Pancreas (tissue), 10 donors: ENCODE measurements at regions not wholly inside any gene's neighbourhood (a gene's known extent, or its start where the extent isn't known, plus 50 kb on each side); places are given as distances from the start of the nearest gene placed in this dataset.

Experiments
- ATAC-seq, 4 donors: fragments of 200-7000 bp; cut with Tn5 transposase; one replicate each; pipeline versions ENCODE4 v1.8.0 to v1.9.1; 2020; ENCODE audit warnings: mild to moderate bottlenecking in 4 of 4, moderate library complexity in 4 of 4
- DNase-seq, 6 donors: peaks; one replicate each; pipeline ENCODE4 v3.0.0-alpha.2; 2020
- FAIRE-seq: peaks from 2 replicates; lab custom pipeline; 2012; peaks lifted over from hg19 to GRCh38; lab: Jason Lieb, UNC
- H3K27ac ChIP-seq, 4 donors: fragments of 200-600 bp; sonication (generic); 1 replicate in 3 of 4; 2 replicates in 1 of 4; pipeline versions ENCODE4 v1.5.0 to v1.8.0; 2020
- H3K27me3 ChIP-seq, 4 donors: fragments of 200-600 bp; one replicate each; pipeline ENCODE4 v1.8.0; 2021
- H3K36me3 ChIP-seq, 3 donors: fragments of 200-600 bp; sonication (generic) in 1 of 3; one replicate each; pipeline versions ENCODE4 v1.5.0 to v1.8.0; 2020 to 2021
- H3K4me1 ChIP-seq, 3 donors: fragments of 200-600 bp; one replicate each; pipeline ENCODE4 v1.8.0; 2021
- H3K4me3 ChIP-seq, 4 donors: fragments of 200-600 bp; sonication (generic) in 2 of 4; one replicate each; pipeline versions ENCODE4 v1.5.0 to v1.8.0; 2020 to 2021
- H3K9me3 ChIP-seq, 4 donors: fragments of 200-600 bp; one replicate each; pipeline ENCODE4 v1.8.0; 2021
- WGBS, 2 donors: extraction: QIAGEN DNeasy Blood & Tissue Kit; methylation state at CpG; one replicate each; pipeline ENCODE4 v1.1.7; 2013; 5-methylcytosine and 5-hydroxymethylcytosine counted together
- intact Hi-C, 3 donors: fragments of 100-400 bp; cut with DNase I; formaldehyde crosslinking; loops; one replicate each; pipeline versions ENCODE4 v1.11.1 to v1.14.2; 2022
- TF ChIP-seq, protein P1 (sequence below), 4 donors: fragments of 200-600 bp; sonication (generic) in 3 of 4; IDR thresholded peaks; one replicate each; pipeline versions ENCODE4 v1.5.0 to v1.8.0; 2021; ENCODE audit warnings: antibody characterized with exemption in 4 of 4
- donor health status: healthy with polysubstance abuse.
- donor health status: DM: no; HTN: no; CAD: no; lungs with moderate emphysema.
- donor health status: DM: no; HTN: no; CAD: no.
- donor health status: control.
- donor health status: control.
- donor health status: Bipolar disorder and iron deficiency.
- donor health status: DM: yes; HTN: yes; CAD: no.
- donor health status: DM: no; HTN: no; CAD: no.
- donor health status: DM: no; HTN: no; CAD: no.
- donor health status: DM: yes; HTN: yes; CAD: no.

DNA sequence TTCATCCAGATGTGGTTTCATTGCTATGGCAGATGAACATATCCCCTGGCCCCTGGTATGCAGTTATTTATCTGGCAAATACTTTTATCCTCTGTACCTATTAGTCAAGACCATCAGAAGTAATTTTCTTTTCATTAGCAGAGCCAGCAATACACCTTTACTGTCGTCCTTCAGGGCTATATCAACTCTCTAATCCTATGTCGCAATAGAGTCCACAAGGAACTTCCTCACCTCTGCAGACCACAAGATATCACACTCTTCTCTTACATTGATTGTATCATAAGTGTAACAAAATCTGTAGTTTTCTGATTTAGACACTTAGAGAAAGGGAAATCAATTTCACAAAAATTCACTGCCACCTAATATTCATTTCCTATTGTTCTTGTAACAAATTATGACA is 252.9 kb upstream of the DCC start:
- H3K4me1 ChIP-seq = no peaks in the 10 kb centered on the region
- FAIRE-seq = no peak
- intact Hi-C loops = no loop called here
- H3K4me3 ChIP-seq = no peak overlapping the region
- H3K36me3 ChIP-seq = no peaks in the 10 kb centered on the region
- no peak for DNase-seq
- no peak overlapping the region for H3K27ac ChIP-seq
- H3K9me3 ChIP-seq = no peaks in the 10 kb centered on the region
- TF ChIP-seq, protein P1, sequence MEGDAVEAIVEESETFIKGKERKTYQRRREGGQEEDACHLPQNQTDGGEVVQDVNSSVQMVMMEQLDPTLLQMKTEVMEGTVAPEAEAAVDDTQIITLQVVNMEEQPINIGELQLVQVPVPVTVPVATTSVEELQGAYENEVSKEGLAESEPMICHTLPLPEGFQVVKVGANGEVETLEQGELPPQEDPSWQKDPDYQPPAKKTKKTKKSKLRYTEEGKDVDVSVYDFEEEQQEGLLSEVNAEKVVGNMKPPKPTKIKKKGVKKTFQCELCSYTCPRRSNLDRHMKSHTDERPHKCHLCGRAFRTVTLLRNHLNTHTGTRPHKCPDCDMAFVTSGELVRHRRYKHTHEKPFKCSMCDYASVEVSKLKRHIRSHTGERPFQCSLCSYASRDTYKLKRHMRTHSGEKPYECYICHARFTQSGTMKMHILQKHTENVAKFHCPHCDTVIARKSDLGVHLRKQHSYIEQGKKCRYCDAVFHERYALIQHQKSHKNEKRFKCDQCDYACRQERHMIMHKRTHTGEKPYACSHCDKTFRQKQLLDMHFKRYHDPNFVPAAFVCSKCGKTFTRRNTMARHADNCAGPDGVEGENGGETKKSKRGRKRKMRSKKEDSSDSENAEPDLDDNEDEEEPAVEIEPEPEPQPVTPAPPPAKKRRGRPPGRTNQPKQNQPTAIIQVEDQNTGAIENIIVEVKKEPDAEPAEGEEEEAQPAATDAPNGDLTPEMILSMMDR (IDR thresholded peaks at IDR 0.05) = no peak
- no peak for ATAC-seq
- H3K27me3 ChIP-seq = no peaks in the 10 kb centered on the region
- 51 to 60% methylated on average over 2 of the region's 2 CpGs for WGBS, 2 donors

DNA sequence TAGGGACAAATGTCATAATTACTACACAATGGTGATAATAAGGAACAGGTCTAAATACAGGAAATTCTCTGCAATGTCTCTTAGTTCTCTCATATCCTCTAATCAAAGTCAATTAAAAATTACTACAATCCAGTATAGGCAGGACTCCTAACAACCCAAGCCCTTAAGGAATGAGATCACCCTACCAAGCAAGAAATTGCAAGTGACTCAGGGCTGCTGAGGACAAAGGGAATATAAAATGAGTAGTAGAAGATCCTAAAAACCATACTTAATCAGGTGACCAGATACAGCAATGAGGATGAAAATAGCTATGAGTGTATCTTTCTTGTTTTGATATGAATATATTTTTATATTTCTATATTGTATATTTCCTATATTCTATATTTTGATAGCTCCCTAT is 250.0 kb upstream of the DCC start:
- no peak for ATAC-seq
- intact Hi-C loops = no loop called here
- Histone ChIP-seq H3K9me3 (no peaks in the 10 kb centered on the region), H3K27me3 (no peaks in the 10 kb centered on the region), H3K27ac (no peak overlapping the region), H3K36me3 (no peaks in the 10 kb centered on the region), H3K4me1 (no peaks in the 10 kb centered on the region), H3K4me3 (no peak overlapping the region)
- TF ChIP-seq, protein P1 (IDR thresholded peaks at IDR 0.05) = no peak
- no peak for FAIRE-seq
- no peak for DNase-seq

DNA sequence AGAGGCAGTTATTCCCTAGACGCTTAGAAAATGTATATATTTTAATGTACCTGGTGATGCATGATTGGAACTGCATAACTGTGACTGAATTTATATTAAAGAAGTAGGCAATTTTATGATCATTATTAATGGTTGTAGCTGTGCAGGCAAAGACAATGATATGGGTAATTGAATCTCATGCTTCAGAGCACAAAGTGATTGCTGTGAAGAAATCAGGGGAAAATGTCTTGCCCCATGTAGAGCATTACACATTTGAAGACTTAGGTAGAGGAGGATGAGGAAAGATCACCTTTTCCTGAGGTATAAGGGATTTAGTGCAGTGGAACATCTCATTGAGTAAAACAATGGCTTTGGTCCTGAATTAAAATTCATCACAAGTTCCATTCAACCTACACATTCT is 246.8 kb upstream of the DCC start:
- TF ChIP-seq, protein P1 (IDR thresholded peaks at IDR 0.05) = no peak
- Histone ChIP-seq H3K4me1 (no peaks in the 10 kb centered on the region), H3K9me3 (no peaks in the 10 kb centered on the region), H3K36me3 (no peaks in the 10 kb centered on the region), H3K27ac (no peak overlapping the region), H3K4me3 (no peak overlapping the region), H3K27me3 (no peaks in the 10 kb centered on the region)
- ATAC-seq = no peak
- WGBS, 2 donors = 71 to 78% methylated on average over 1 of the region's 1 CpG
- no peak for FAIRE-seq
- DNase-seq = no peak
- intact Hi-C loops = no loop called here

DNA sequence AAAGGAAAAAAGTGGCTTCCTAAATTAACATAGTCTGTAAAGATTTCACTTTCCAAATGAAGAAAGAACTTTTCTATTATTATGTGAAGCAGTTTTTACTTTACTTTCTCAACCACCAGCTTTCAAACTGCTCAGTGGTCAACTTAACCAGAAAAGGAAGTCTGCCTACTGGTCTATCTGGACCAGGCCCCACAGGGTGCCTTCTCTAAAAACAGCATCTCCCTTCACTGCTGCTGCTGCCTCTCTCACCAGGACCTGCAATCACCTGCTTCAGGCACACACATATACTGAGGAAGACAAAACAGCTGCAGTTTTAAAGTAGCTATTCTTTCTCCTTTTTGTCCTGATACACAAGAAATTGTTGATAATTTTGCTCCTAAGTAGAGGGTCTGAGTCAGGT is 221.3 kb upstream of the DCC start:
- no peak for DNase-seq
- intact Hi-C loops = no loop called here
- TF ChIP-seq, protein P1 (IDR thresholded peaks at IDR 0.05) = no peak
- ATAC-seq = no peak
- FAIRE-seq = no peak
- Histone ChIP-seq H3K27ac (no peak overlapping the region), H3K4me1 (no peaks in the 10 kb centered on the region), H3K9me3 (no peaks in the 10 kb centered on the region), H3K27me3 (no peaks in the 10 kb centered on the region), H3K36me3 (no peaks in the 10 kb centered on the region), H3K4me3 (no peak overlapping the region)

DNA sequence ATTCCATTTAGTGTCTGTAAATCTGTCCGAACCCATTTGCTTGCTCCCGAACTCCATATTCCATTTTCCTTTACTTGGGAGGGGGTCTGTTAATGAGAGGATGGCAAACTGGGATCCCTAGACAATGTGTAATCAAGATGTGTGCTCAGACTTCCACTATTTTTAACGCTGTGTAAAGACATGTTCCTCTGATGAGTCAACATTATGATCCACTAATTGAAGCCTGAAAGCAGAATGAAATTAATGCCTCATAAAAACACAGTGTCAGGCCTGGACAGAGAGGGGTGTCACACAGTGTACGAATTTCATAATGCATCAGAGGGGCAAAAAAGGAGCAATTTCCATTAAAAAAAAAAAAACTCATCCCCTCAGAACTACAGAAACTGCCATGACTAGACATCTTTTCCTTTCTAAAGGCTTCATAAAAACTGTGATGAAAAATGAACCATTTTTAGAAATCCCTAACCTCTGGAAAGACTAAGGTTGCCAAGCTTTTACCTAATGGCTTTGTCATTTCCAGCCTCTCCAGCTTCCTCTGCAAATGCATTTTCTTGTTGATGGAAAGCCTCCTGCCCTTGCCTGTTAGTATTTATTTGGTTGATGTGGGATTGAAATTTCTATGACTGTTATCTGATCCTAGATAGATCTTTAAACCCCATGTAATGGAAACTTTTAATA is 209.2 kb upstream of the DCC start:
- Histone ChIP-seq H3K27ac (no peak overlapping the region), H3K27me3 (no peaks in the 10 kb centered on the region), H3K4me1 (no peaks in the 10 kb centered on the region), H3K4me3 (no peak overlapping the region), H3K36me3 (no peaks in the 10 kb centered on the region), H3K9me3 (no peaks in the 10 kb centered on the region)
- DNase-seq (no peak), FAIRE-seq (no peak), ATAC-seq (peak in 1 of 4 donors; percentile 23)
- WGBS, 2 donors = 45 to 54% methylated on average over 4 of the region's 4 CpGs
- TF ChIP-seq, protein P1 (IDR thresholded peaks at IDR 0.05) = no peak
- intact Hi-C loops = no loop called here
